HCEC 1CT (cell line): ENCODE measurements at regions not wholly inside any gene's neighbourhood (a gene's known extent, or its start where the extent isn't known, plus 50 kb on each side); places are given as distances from the start of the nearest gene placed in this dataset.
"Not testable (repeated sequence)": the region's sequence is repeated elsewhere in the genome, so short reads cannot be mapped to it uniquely, and the experiment has no call there.

ENCODE experiments used
- DNase-seq: peaks from one replicate; pipeline ENCODE4 v3.0.0-alpha.2; 2017

GRCh38 chr7:85287106-85287825 is 100.4 kb upstream of the SEMA3D start:
- DNase-seq: peak; percentile 6

DNA sequence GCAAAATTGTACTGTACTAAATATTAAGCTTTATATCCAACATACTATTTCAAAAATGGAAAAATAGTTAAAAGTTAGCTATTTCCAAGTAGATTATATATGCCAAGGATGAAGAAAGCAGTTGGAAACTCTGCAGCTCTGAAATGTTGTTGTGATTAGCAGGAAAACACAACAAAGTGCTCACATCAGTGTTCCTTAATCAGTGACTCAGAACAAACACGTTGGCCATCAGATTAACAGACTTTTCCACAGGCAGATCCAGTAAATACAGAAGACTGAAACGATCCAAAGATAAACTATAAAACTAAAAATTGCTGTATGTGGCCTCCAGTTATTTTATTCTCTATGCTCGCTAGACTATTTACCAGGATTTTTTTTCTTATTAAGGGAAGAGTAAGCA is 99.6 kb upstream of the SEMA3D start:
- no peak for DNase-seq

DNA sequence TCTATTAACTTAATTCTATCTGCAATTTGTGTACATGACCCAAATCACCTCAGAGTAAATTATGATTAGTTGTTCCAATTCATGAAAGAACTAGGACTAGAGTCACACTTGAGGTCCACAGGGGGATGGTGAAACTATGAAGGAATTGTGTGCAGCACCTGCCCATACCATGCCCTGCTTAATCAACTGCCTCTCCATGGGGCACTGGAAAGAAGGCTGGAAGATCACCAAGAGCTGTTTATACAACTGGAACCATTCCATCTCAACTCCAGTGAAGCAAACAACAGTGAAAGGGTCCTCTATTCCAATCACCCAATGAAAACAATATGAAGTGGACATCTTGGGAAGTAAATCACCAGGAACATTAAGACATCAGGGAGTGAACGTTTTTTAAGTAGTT is 98.7 kb upstream of the SEMA3D start:
- DNase-seq: no peak

DNA sequence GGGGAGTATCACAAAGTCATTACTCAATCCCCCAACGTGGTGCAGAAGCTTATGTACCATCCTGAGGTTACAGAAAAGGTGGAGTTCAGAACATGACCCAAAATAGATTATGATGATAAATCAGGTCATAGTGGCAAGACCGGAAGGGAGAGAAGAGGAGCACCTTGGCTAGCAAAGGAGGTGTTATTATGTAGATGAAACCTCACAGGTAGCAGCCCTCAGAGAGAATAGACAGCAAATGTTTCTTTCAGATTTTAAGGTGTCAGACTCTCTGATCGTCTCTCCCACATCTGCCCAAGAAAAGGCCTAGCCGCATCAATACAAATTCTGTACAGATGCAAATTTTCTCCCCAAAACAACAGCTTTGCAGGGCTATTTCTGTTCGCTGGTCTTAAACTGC is 88.3 kb upstream of the SEMA3D start:
- no peak for DNase-seq

DNA sequence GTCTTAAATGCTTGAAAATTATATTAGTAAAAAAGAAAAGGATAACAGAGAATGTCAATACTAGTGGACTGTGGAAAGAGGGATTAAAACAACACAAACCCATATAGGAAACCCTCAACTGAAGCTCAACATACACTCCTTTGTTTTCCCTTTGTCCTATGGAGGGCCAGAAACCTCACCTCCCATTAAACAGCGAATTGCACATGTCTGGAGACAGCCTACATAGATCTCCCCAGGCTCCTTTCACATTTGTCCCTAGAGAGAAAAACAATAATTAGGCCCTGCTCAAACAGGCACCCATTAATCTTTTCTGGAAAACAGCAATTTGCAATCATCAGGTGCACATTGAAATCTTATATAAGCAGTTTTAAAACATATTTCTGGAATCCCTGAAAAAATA is 87.6 kb upstream of the SEMA3D start:
- no peak for DNase-seq

DNA sequence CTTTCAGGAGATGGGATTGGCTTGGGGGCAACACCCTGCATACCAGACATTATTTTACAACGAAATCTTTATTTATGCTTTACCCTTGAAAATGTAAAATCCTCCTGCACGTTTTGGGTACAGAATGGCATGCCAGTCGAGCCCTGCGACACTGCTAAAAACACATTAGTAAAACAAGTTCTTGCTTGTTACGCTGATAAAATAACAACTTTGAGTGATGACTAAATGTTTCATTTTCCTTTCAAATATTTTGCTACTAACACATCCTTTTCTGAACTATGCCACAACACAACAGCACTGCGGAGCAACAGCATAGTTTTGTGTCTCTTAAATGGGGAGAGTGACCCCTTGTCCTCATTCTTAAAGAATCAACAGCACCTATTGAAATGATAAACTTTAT is 76.0 kb upstream of the SEMA3D start:
- DNase-seq: no peak

DNA sequence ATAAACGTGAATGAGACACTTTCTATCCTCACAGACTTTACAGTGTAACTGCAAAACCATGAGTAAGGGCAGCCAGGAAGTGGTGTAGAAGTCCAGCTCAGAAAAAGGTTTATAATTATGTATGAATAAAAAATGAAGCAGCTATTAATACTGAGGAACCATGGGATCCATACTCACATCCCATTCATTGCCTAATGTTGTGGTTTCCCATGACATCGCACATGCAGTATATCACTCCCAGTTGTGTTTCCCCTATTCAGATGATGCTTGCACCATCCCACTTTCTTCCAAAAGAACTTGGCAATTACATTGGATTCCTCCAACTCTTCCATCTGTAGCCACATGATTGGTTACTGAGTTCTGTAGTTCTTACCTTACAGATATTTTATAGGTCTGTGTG is 74.5 kb upstream of the SEMA3D start:
- DNase-seq: no peak

DNA sequence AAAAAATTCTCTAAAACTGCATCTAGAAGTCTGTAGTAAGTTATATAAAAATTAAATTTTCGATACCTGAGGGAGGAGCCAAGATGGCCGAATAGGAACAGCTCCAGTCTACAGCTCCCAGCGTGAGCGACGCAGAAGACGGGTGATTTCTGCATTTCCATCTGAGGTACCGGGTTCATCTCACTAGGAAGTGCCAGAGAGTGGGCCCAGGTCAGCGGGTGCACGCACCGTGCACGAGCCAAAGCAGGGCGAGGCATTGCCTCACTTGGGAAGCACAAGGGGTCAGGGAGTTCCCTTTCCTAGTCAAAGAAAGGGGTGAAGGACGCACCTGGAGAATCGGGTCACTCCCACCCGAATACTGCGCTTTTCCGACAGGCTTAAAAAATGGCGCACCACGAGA is 62.9 kb upstream of the SEMA3D start:
- DNase-seq: not testable (repeated sequence)

DNA sequence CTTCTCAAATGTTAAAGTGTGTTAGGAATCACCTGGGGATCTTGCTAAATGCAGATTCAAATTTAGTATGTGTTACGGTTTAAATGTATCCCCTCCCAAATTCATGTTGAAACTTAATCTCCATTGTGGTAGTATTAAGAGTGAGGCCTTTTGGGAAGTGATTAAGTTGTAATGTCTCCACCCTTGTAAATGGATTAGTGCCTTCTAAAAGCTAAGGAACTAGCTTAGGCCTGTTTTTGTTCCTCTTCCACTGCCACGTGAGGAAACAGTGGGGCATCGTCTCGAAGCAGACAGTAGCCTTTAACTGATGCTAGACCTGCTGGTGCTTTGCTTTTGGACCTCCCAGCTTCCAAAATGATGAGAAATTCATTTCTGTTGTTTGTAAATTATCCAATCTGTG is 52.3 kb upstream of the SEMA3D start:
- DNase-seq: no peak

GRCh38 chr7:85237721-85238120 is 50.9 kb upstream of the SEMA3D start:
- peak; percentile 17 for DNase-seq
